ENCODE measurements at regions not wholly inside any gene's neighbourhood (a gene's known extent, or its start where the extent isn't known, plus 50 kb on each side); places are given as distances from the start of the nearest gene placed in this dataset.

DNA sequence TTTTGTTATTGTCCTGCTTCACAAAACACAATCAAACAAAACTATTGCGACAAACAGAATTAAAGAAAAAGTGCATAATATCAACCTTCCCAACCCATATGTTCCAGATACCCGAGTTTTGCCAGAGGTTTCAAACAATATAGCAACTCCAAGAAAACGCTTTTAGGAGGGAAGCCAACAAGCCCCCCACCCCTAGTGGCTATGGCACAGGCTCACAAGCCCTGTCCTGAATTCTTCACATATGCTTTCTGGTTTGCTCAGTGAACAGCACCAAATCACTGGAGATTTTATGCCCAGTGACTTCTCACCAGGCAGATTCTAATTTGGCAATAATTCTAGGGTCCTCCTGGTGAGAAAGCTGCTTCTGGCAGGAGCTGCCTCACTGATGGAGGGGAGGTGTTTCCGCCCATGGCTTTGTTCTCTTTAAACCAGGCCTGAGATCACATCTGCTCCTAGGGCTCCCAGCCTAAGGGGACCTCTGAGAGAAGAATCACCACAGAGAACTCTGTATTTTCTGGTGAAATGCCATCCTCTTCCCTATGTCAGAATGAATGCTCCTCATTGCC lies 1982.4 kb downstream of the EFNA5 start:
- in situ Hi-C loops (cut with HindIII; ENCODE audit: low pct_ligation_motif_present, low sequenced_read_pairs), result no loop called here
- DNase-seq, result no peak
- H3K27me3 ChIP-seq (replicated peaks), result no peaks in the 10 kb centered on the region
- H3K4me3 ChIP-seq (ENCODE audit: low read depth, low read length), result no peak overlapping the region
- TF ChIP-seq, protein P1, sequence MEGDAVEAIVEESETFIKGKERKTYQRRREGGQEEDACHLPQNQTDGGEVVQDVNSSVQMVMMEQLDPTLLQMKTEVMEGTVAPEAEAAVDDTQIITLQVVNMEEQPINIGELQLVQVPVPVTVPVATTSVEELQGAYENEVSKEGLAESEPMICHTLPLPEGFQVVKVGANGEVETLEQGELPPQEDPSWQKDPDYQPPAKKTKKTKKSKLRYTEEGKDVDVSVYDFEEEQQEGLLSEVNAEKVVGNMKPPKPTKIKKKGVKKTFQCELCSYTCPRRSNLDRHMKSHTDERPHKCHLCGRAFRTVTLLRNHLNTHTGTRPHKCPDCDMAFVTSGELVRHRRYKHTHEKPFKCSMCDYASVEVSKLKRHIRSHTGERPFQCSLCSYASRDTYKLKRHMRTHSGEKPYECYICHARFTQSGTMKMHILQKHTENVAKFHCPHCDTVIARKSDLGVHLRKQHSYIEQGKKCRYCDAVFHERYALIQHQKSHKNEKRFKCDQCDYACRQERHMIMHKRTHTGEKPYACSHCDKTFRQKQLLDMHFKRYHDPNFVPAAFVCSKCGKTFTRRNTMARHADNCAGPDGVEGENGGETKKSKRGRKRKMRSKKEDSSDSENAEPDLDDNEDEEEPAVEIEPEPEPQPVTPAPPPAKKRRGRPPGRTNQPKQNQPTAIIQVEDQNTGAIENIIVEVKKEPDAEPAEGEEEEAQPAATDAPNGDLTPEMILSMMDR (IDR thresholded peaks at IDR 0.05; ENCODE audit: low read depth, low read length, missing control alignments), result no peak
- H3K27ac ChIP-seq, result no peak overlapping the region
- H3K36me3 ChIP-seq (replicated peaks), result no peaks in the 10 kb centered on the region

DNA sequence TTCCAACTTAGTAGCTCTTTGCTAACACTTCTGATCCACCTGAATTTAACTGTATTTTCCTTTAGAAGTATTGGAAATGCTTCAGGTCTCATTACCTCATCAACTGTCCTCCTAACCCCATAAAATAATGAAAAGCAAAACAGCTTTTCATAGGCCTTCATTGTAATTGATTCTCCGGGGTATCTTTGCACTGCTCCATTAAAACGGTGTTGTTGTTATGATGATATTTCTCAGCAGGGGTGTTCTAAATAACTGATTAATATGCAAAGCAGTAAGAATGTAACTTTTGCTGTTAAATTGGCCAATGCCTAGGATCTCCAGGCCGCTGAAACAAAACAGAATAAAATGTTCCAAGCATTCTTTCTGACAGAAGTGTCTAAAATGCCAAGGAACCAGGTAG lies 1983.2 kb downstream of the EFNA5 start:
- no peaks in the 10 kb centered on the region for H3K36me3 ChIP-seq (replicated peaks)
- in situ Hi-C loops (cut with HindIII; ENCODE audit: low pct_ligation_motif_present, low sequenced_read_pairs), result no loop called here
- no peak overlapping the region for H3K27ac ChIP-seq
- H3K4me3 ChIP-seq (ENCODE audit: low read depth, low read length), result no peak overlapping the region
- TF ChIP-seq, protein P1 (IDR thresholded peaks at IDR 0.05; ENCODE audit: low read depth, low read length, missing control alignments), result no peak
- DNase-seq, result no peak
- no peaks in the 10 kb centered on the region for H3K27me3 ChIP-seq (replicated peaks)

DNA sequence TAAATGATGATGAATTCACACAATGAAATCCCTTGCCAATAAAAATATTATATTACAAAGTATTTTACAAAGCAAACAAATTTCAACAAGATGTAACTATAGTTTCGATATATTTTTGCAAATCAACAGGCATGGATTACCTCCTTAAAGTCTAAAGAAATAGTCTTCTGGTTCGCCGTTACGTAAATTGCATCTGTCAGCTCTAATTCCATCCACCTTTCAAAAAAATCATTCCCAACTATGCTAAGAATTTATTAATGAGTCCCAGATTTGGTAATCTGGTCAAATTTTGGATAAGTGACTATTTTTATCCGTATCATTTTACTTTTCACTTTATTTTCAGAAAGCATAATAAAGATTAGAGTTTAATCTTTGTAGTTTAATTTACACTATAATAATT lies 1984.9 kb downstream of the EFNA5 start:
- in situ Hi-C loops (cut with HindIII; ENCODE audit: low pct_ligation_motif_present, low sequenced_read_pairs), result no loop called here
- Histone ChIP-seq H3K27ac (no peak overlapping the region), H3K27me3 (replicated peaks) (no peaks in the 10 kb centered on the region), H3K4me3 (ENCODE audit: low read depth, low read length) (no peak overlapping the region), H3K36me3 (replicated peaks) (no peaks in the 10 kb centered on the region)
- DNase-seq, result no peak
- TF ChIP-seq, protein P1 (IDR thresholded peaks at IDR 0.05; ENCODE audit: low read depth, low read length, missing control alignments), result no peak

DNA sequence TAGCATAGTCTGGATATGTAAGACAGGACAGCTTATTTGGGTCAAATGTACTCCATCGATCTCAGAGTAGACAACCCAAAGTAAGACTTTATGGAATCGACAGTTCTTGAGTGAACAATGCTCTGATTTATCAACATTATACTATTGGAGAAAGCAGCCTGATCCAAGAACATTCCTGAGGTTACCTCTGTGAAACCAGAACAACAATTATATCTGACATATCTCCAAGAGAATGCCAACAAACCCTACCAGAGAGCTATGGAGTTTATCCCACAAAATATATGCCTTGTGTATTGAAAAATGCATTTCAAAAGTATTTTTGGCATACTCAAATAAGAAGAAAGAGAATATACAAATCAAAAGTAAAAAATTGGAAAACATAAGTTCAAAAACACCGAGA lies 1985.9 kb downstream of the EFNA5 start:
- Histone ChIP-seq H3K27ac (no peak overlapping the region), H3K36me3 (replicated peaks) (no peaks in the 10 kb centered on the region), H3K4me3 (ENCODE audit: low read depth, low read length) (no peak overlapping the region), H3K27me3 (replicated peaks) (no peaks in the 10 kb centered on the region)
- in situ Hi-C loops (cut with HindIII; ENCODE audit: low pct_ligation_motif_present, low sequenced_read_pairs), result no loop called here
- peak; percentile 17 for DNase-seq
- TF ChIP-seq, protein P1 (IDR thresholded peaks at IDR 0.05; ENCODE audit: low read depth, low read length, missing control alignments), result no peak

DNA sequence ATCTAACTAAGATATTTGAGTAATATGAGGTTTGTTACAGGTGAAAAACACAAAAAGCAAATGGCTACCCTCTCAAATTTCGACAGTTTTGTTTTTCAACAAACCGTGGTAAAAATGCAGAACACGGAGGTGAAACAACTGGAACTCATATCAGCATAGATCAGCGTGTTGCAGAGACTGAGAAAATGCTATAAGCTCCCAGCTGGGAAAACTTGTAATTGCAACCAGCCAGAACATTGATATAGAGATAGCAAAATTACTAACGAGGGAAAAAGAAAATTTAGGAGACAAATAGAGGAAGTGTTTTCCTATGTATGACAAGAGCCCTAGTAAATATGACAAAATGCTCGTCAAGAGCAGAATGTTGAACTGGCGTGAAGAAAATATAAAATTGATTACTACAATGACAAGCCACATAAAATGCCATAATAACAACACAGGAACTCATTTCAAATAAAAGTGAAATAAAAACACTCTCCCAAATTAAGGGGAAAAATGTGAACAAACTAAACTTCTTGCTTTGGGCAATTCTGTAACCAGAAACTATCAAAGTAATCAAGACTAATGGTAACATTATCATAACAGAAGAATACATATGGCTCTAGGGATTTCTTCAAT lies 1989.8 kb downstream of the EFNA5 start:
- H3K36me3 ChIP-seq (replicated peaks), result no peaks in the 10 kb centered on the region
- no peak overlapping the region for H3K27ac ChIP-seq
- in situ Hi-C loops (cut with HindIII; ENCODE audit: low pct_ligation_motif_present, low sequenced_read_pairs), result no loop called here
- H3K27me3 ChIP-seq (replicated peaks), result no peaks in the 10 kb centered on the region
- no peak overlapping the region for H3K4me3 ChIP-seq (ENCODE audit: low read depth, low read length)
- no peak for DNase-seq
- TF ChIP-seq, protein P1 (IDR thresholded peaks at IDR 0.05; ENCODE audit: low read depth, low read length, missing control alignments), result no peak

DNA sequence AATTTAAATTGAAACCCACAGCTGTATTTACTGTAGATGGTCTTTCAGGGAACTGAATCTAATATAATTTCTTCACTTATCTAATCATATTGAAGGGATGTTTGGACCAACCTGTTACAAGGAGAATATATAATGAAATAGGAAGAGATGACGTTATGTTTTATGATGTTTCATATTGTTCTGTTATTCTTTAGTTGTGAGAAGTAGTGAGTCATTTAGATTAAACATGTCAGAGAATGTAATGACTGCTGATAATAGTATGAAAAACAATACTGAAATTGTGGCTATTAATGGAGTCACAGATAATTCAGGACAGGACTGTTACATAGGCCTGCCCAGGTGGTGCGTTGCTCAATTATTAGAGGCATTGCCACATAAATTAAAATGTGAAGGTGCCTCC lies 1993.4 kb downstream of the EFNA5 start:
- H3K27me3 ChIP-seq (replicated peaks), result no peaks in the 10 kb centered on the region
- TF ChIP-seq, protein P1 (IDR thresholded peaks at IDR 0.05; ENCODE audit: low read depth, low read length, missing control alignments), result no peak
- no peak overlapping the region for H3K4me3 ChIP-seq (ENCODE audit: low read depth, low read length)
- in situ Hi-C loops (cut with HindIII; ENCODE audit: low pct_ligation_motif_present, low sequenced_read_pairs), result no loop called here
- no peaks in the 10 kb centered on the region for H3K36me3 ChIP-seq (replicated peaks)
- no peak overlapping the region for H3K27ac ChIP-seq
- no peak for DNase-seq
